ENCODE measurements at regions not wholly inside any gene's neighbourhood (a gene's known extent, or its start where the extent isn't known, plus 50 kb on each side); places are given as distances from the start of the nearest gene placed in this dataset.

- TF ChIP-seq CTCF (IDR thresholded peaks at IDR 0.05) (peak; percentile 48 to 71 (median 64)), POLR2A (IDR thresholded peaks at IDR 0.05) (no peak)
Observed at GRCh38 chrX:74133156-74133796, 170.7 kb upstream of the ZCCHC13 start.
